ENCODE measurements at regions not wholly inside any gene's neighbourhood (a gene's known extent, or its start where the extent isn't known, plus 50 kb on each side); places are given as distances from the start of the nearest gene placed in this dataset.

GRCh38 chr6:85389151-85389797 lies 60.6 kb upstream of the NT5E start:
- no peak for TF ChIP-seq CTCF (conservative IDR thresholded peaks at IDR 0.05 in 1 of 2, IDR thresholded peaks at IDR 0.05 in 1 of 2; ENCODE audit: extremely low read depth in 1 of 2, insufficient read depth in 1 of 2, low read depth in 1 of 2, low read length in 2 of 2)
- no peak for TF ChIP-seq EZH2 (IDR thresholded peaks at IDR 0.05; ENCODE audit: borderline replicate concordance, low read length)
